SK-N-SH treated with all-trans-retinoic acid at 6 μM for 48 hours (cell line): ENCODE measurements at regions not wholly inside any gene's neighbourhood (a gene's known extent, or its start where the extent isn't known, plus 50 kb on each side); places are given as distances from the start of the nearest gene placed in this dataset.

Experiments used
- ATAC-seq: fragments of 200-7000 bp; cut with Tn5 transposase; 3 replicates; pipeline ENCODE4 v1.9.1; 2020; ENCODE audit warnings: mild to moderate bottlenecking, moderate library complexity
- ARNTL ChIP-seq: fragments of 450-650 bp; formaldehyde crosslinking; IDR thresholded peaks from 2 replicates; pipeline ENCODE4 v1.5.0; 2020; ENCODE audit warnings: low read depth, mild to moderate bottlenecking, moderate library complexity, borderline replicate concordance
- BACH2 ChIP-seq: fragments of 250-450 bp; sonication (Bioruptor Pico); IDR thresholded peaks from 2 replicates; pipeline ENCODE4 v1.9.0; 2021; ENCODE audit warnings: mild to moderate bottlenecking, borderline replicate concordance
- CREB5 ChIP-seq: fragments of 250-450 bp; sonication (Bioruptor Pico); IDR thresholded peaks from 2 replicates; pipeline ENCODE4 v1.5.1; 2020; ENCODE audit warnings: low read depth, mild to moderate bottlenecking, moderate library complexity
- CSDC2 ChIP-seq: fragments of 250-450 bp; sonication (Bioruptor Pico); IDR thresholded peaks from 2 replicates; pipeline ENCODE4 v1.5.0; 2020; ENCODE audit warnings: mild to moderate bottlenecking, moderate library complexity
- CSRNP3 ChIP-seq: fragments of 250-450 bp; sonication (Bioruptor Pico); IDR thresholded peaks from 2 replicates; pipeline ENCODE4 v1.5.1; 2021; ENCODE audit warnings: mild to moderate bottlenecking, moderate library complexity
- ESRRG ChIP-seq: fragments of 250-450 bp; sonication (Bioruptor Pico); IDR thresholded peaks from 2 replicates; pipeline ENCODE4 v1.6.1; 2021; ENCODE audit warnings: mild to moderate bottlenecking
- GLIS3 ChIP-seq: fragments of 250-450 bp; sonication (Bioruptor Pico); IDR thresholded peaks from 2 replicates; pipeline ENCODE4 v1.5.0; 2020; ENCODE audit warnings: mild to moderate bottlenecking, moderate library complexity
- ISL1 ChIP-seq: fragments of 250-450 bp; sonication (Bioruptor Pico); IDR thresholded peaks from 2 replicates; pipeline ENCODE4 v2.1.2; 2022; ENCODE audit warnings: mild to moderate bottlenecking, moderate library complexity
- OSR1 ChIP-seq: fragments of 250-450 bp; sonication (Bioruptor Pico); IDR thresholded peaks from 2 replicates; pipeline ENCODE4 v1.8.0; 2022; ENCODE audit warnings: moderate library complexity, mild to moderate bottlenecking, inconsistent platforms
- PATZ1 ChIP-seq: fragments of 250-450 bp; sonication (Bioruptor Pico); IDR thresholded peaks from 2 replicates; pipeline ENCODE4 v1.8.0; 2020; ENCODE audit warnings: mild to moderate bottlenecking, moderate library complexity, borderline replicate concordance
- POU6F1 ChIP-seq: fragments of 250-450 bp; sonication (Bioruptor Pico); IDR thresholded peaks from 2 replicates; pipeline ENCODE4 v1.8.0; 2021; ENCODE audit warnings: low read depth, mild to moderate bottlenecking, moderate library complexity, borderline replicate concordance
- PPARA ChIP-seq: fragments of 250-450 bp; sonication (Bioruptor Pico); IDR thresholded peaks from 2 replicates; pipeline ENCODE4 v1.5.0; 2020; ENCODE audit warnings: mild to moderate bottlenecking, borderline replicate concordance
- RARB ChIP-seq: fragments of 250-450 bp; sonication (Bioruptor Pico); IDR thresholded peaks from 2 replicates; pipeline ENCODE4 v1.8.0; 2021; ENCODE audit warnings: mild to moderate bottlenecking, moderate library complexity
- SNAI2 ChIP-seq: fragments of 250-450 bp; sonication (Bioruptor Pico); IDR thresholded peaks from 2 replicates; pipeline ENCODE4 v1.5.0; 2020; ENCODE audit warnings: mild to moderate bottlenecking, moderate library complexity
- TCF4 ChIP-seq: fragments of 250-450 bp; sonication (Bioruptor Pico); IDR thresholded peaks from 2 replicates; pipeline ENCODE4 v1.8.0; 2021; ENCODE audit warnings: mild to moderate bottlenecking, moderate library complexity, borderline replicate concordance
- TOX ChIP-seq: fragments of 250-450 bp; sonication (Bioruptor Pico); IDR thresholded peaks from 2 replicates; pipeline ENCODE4 v1.8.0; 2021; ENCODE audit warnings: mild to moderate bottlenecking, moderate library complexity, borderline replicate concordance
- TSHZ2 ChIP-seq: fragments of 250-450 bp; sonication (Bioruptor Pico); IDR thresholded peaks from 2 replicates; pipeline ENCODE4 v1.5.0; 2020; ENCODE audit warnings: mild to moderate bottlenecking, moderate library complexity
- ZC3H10 ChIP-seq: fragments of 250-450 bp; sonication (Bioruptor Pico); IDR thresholded peaks from 2 replicates; pipeline ENCODE4 v1.5.1; 2021; ENCODE audit warnings: mild to moderate bottlenecking, moderate library complexity
- ZFP3 ChIP-seq: fragments of 250-450 bp; sonication (Bioruptor Pico); IDR thresholded peaks from 2 replicates; pipeline ENCODE4 v1.5.0; 2020; ENCODE audit warnings: mild to moderate bottlenecking, moderate library complexity
- ZFP30 ChIP-seq: fragments of 450-650 bp; formaldehyde crosslinking; IDR thresholded peaks from 2 replicates; pipeline ENCODE4 v1.5.0; 2022; ENCODE audit warnings: mild to moderate bottlenecking, moderate library complexity
- ZNF70 ChIP-seq: fragments of 450-650 bp; formaldehyde crosslinking; IDR thresholded peaks from 2 replicates; pipeline ENCODE4 v1.5.0; 2020; ENCODE audit warnings: mild to moderate bottlenecking, moderate library complexity
- ZNF8 ChIP-seq: fragments of 450-650 bp; formaldehyde crosslinking; IDR thresholded peaks from 2 replicates; pipeline ENCODE4 v1.5.0; 2020; ENCODE audit warnings: mild to moderate bottlenecking, moderate library complexity

- TF ChIP-seq CREB5 (CRISPR knock-in tag) (no peak), SNAI2 (CRISPR knock-in tag) (no peak), ZNF70 (CRISPR knock-in tag) (no peak), RARB (CRISPR knock-in tag) (no peak), CSDC2 (CRISPR knock-in tag) (no peak), PPARA (CRISPR knock-in tag) (no peak), ESRRG (CRISPR knock-in tag) (no peak), ISL1 (CRISPR knock-in tag) (no peak), ZNF8 (no peak), TOX (no peak), BACH2 (no peak), ZFP3 (no peak), TCF4 (CRISPR knock-in tag) (no peak)
Measured at GRCh38 chr13:47845981-47846380, 155.1 kb downstream of the SUCLA2 start (continued).

GRCh38 chr13:47843005-47843404, 158.1 kb downstream of the SUCLA2 start:
- ATAC-seq = no peak
- TF ChIP-seq GLIS3 (no peak), PATZ1 (CRISPR knock-in tag) (no peak), CSRNP3 (CRISPR knock-in tag) (no peak), CSDC2 (CRISPR knock-in tag) (no peak), ZFP30 (no peak), SNAI2 (CRISPR knock-in tag) (no peak), ZFP3 (no peak), POU6F1 (CRISPR knock-in tag) (no peak), ZNF8 (no peak), RARB (CRISPR knock-in tag) (no peak), ARNTL (CRISPR knock-in tag) (no peak), OSR1 (CRISPR knock-in tag) (no peak), ZNF70 (CRISPR knock-in tag) (no peak), CREB5 (CRISPR knock-in tag) (no peak), TSHZ2 (CRISPR knock-in tag) (no peak), ZC3H10 (CRISPR knock-in tag) (no peak), ISL1 (CRISPR knock-in tag) (no peak)
